Heart right ventricle (tissue), 16 donors: ENCODE measurements at regions not wholly inside any gene's neighbourhood (a gene's known extent, or its start where the extent isn't known, plus 50 kb on each side); places are given as distances from the start of the nearest gene placed in this dataset.
"Not testable (repeated sequence)": the region's sequence is repeated elsewhere in the genome, so short reads cannot be mapped to it uniquely, and the experiment has no call there.

Source experiments
- ATAC-seq, 8 donors: fragments of 200-7000 bp; cut with Tn5 transposase; one replicate each; pipeline ENCODE4 v1.9.1; 2020; ENCODE audit warnings: mild to moderate bottlenecking in 8 of 8, moderate library complexity in 8 of 8, moderate number of reproducible peaks in 1 of 8
- DNase-seq, 2 donors: peaks; one replicate each; pipeline ENCODE4 v3.0.0-alpha.2; 2020
- H3K27ac ChIP-seq, 10 donors: fragments of 200-600 bp; sonication (generic) in 2 of 10; one replicate each; pipeline versions ENCODE4 v1.5.0 to v1.8.0; 2020 to 2022; ENCODE audit warnings: mild to moderate bottlenecking in 3 of 10
- H3K27me3 ChIP-seq, 7 donors: fragments of 200-600 bp; one replicate each; pipeline ENCODE4 v1.8.0; 2021 to 2022; ENCODE audit warnings: mild to moderate bottlenecking in 2 of 7
- H3K36me3 ChIP-seq, 9 donors: fragments of 200-600 bp; sonication (generic) in 1 of 9; one replicate each; pipeline versions ENCODE4 v1.5.0 to v1.8.0; 2020 to 2022; ENCODE audit warnings: mild to moderate bottlenecking in 2 of 9
- H3K4me1 ChIP-seq, 9 donors: fragments of 200-600 bp; sonication (generic) in 1 of 9; one replicate each; pipeline versions ENCODE4 v1.5.0 to v1.8.0; 2020 to 2022; ENCODE audit warnings: mild to moderate bottlenecking in 4 of 9
- H3K4me3 ChIP-seq, 10 donors: fragments of 200-600 bp; sonication (generic) in 2 of 10; one replicate each; pipeline versions ENCODE4 v1.5.0 to v1.8.0; 2020 to 2022; ENCODE audit warnings: mild to moderate bottlenecking in 7 of 10, moderate library complexity in 2 of 10
- H3K9me3 ChIP-seq, 11 donors: fragments of 200-600 bp in 10 of 11; sonication (generic) in 2 of 11; one replicate each; pipeline versions ENCODE4 v1.5.0 to v1.8.0; 2013 to 2022; ENCODE audit warnings: mild to moderate bottlenecking in 2 of 11, control low read depth in 1 of 11, moderate library complexity in 1 of 11
- CTCF ChIP-seq, 9 donors: fragments of 200-600 bp; sonication (generic) in 2 of 9; IDR thresholded peaks; one replicate each; pipeline versions ENCODE4 v1.5.0 to v1.8.0; 2021 to 2022; ENCODE audit warnings: antibody characterized with exemption in 9 of 9, mild to moderate bottlenecking in 5 of 9, moderate library complexity in 1 of 9
- WGBS, 2 donors: extraction: QIAGEN DNeasy Blood & Tissue Kit; methylation state at CpG; one replicate each; pipeline ENCODE4 v1.1.7; 2013; ENCODE audit warnings: inconsistent platforms in 1 of 2; 5-methylcytosine and 5-hydroxymethylcytosine counted together
- intact Hi-C, 10 donors: fragments of 100-400 bp; cut with DNase I; formaldehyde crosslinking; loops; one replicate each; pipeline versions ENCODE4 v1.11.1 to v1.14.2; 2022
- donor health status: Arrhythmogenic right ventricular cardiomyopathy.
- donor health status: ischemic (EF 13 %, LVEDD 7.1; RV severe dilation, severe dysfunction).
- donor health status: healthy with polysubstance abuse.
- donor health status: DM: no; HTN: yes; CAD: no.
- donor health status: DM: no; HTN: no; CAD: no.
- donor health status: ischemic (EF 25% LVEDD 6.9; RV normal size, moderate dysfunction).
- donor health status: ischemic (EF 25% LVEDD 5.7; RV mildly dilated, moderate dysfunction).
- donor health status: healthy.
- donor health status: DM: yes; HTN: yes; CAD: no.
- donor health status: Ischemic cardiomyopathy.
- donor health status: ischemic (EF 35%, LVEDD 5.7; RV mildly dilated, moderate dysfunction).
- donor health status: nonischemic (EF 11% LVEDD 7.7; RV severe dilation, severe dysfunction).
- donor health status: DM: yes; HTN: yes; CAD: no.
- donor health status: PGD.
- donor health status: ischemic (EF 29% LVEDD 5.4; RV normal size, mild dysfunction).
- donor health status: nonischemic (EF 23%, LVEDD 6.1; RV moderate dilation, normal function).

GRCh38 chr21:22374218-22374969 lies 1376.2 kb downstream of the NCAM2 start:
- Histone ChIP-seq H3K27me3 (no peaks in the 10 kb centered on the region), H3K36me3 (no peaks in the 10 kb centered on the region), H3K4me3 (no peak overlapping the region), H3K27ac (no peak overlapping the region), H3K9me3 (peaks cover 0 to 22% (median 0%) of the 10 kb centered on the region in 11 donors), H3K4me1 (no peaks in the 10 kb centered on the region)
- intact Hi-C loops, result no loop called here
- ATAC-seq, result peak in 3 of 8 donors; percentile 19 to 71 (median 49)
- WGBS, 2 donors, result 14 to 18% methylated on average over 7 of the region's 7 CpGs
- no peak for DNase-seq
- no peak for TF ChIP-seq CTCF (IDR thresholded peaks at IDR 0.05)

- DNase-seq, H3K4me3 ChIP-seq, H3K27me3 ChIP-seq, H3K9me3 ChIP-seq, intact Hi-C loops, H3K27ac ChIP-seq, H3K36me3 ChIP-seq, H3K4me1 ChIP-seq, ATAC-seq: not testable (repeated sequence)
- WGBS, 2 donors, result 93 to 99% methylated on average over 3 of the region's 3 CpGs
These were observed 1379.6 kb downstream of the NCAM2 start for GRCh38 chr21:22377795-22378194.

- Histone ChIP-seq H3K9me3 (peaks cover 0 to 4% (median 0%) of the 10 kb centered on the region in 11 donors), H3K4me1 (no peaks in the 10 kb centered on the region), H3K4me3 (no peak overlapping the region), H3K27me3 (no peaks in the 10 kb centered on the region), H3K36me3 (no peaks in the 10 kb centered on the region), H3K27ac (no peak overlapping the region)
- no peak for TF ChIP-seq CTCF (IDR thresholded peaks at IDR 0.05)
- intact Hi-C loops, result no loop called here
- ATAC-seq (no peak), DNase-seq (no peak)
These were observed 1395.1 kb downstream of the NCAM2 start for GRCh38 chr21:22393324-22393723.

- no peak for TF ChIP-seq CTCF (IDR thresholded peaks at IDR 0.05)
- ATAC-seq, result no peak
- Histone ChIP-seq H3K4me1 (no peaks in the 10 kb centered on the region), H3K9me3 (peaks cover 0 to 6% (median 0%) of the 10 kb centered on the region in 11 donors), H3K27ac (no peak overlapping the region), H3K4me3 (no peak overlapping the region), H3K27me3 (no peaks in the 10 kb centered on the region), H3K36me3 (no peaks in the 10 kb centered on the region)
- no peak for DNase-seq
- intact Hi-C loops, result no loop called here
- 73 to 91% methylated on average over 6 of the region's 6 CpGs for WGBS, 2 donors
These were observed 1397.8 kb downstream of the NCAM2 start for GRCh38 chr21:22395965-22396364.
